SU-DHL-6 (cell line): ENCODE measurements at regions not wholly inside any gene's neighbourhood (a gene's known extent, or its start where the extent isn't known, plus 50 kb on each side); places are given as distances from the start of the nearest gene placed in this dataset.

ENCODE experiments used
- EZH2phosphoT487 ChIP-seq: fragments of 200-600 bp; sonication (generic), shearing (Covaris generic); conservative IDR thresholded peaks from 2 replicates; pipeline ENCODE4 v1.6.1; 2018; ENCODE audit warnings: mild to moderate bottlenecking, antibody characterized with exemption, low read length, moderate library complexity, mixed read lengths
- TF ChIP-seq, protein P1 (sequence below): fragments of 200-600 bp; sonication (generic); IDR thresholded peaks from one replicate; pipeline ENCODE4 v1.5.1; 2017; ENCODE audit warnings: antibody characterized with exemption, mild to moderate bottlenecking, low read length, moderate library complexity; ENCODE audit not compliant: insufficient read depth, poor library complexity, severe bottlenecking

DNA sequence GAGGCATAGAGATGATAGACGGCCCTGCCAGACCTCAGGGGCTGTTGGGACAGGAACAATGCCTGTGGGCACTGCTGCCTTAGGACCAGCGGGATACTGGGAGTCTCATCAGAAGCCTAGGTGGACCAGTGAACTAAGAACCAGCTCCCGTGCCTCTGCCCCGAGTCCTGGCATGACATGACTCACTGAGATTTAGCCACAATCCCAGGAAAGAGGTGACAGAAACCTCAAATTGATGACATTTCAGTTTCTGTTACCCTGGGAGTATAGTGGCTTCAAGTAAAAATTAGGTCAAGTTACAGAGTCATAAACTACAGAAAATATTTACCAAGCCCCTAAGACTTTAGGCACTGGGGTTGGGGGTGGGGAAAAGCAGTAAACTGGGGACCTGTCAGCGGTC, 74.6 kb upstream of the GADD45A start:
- TF ChIP-seq, protein P1, sequence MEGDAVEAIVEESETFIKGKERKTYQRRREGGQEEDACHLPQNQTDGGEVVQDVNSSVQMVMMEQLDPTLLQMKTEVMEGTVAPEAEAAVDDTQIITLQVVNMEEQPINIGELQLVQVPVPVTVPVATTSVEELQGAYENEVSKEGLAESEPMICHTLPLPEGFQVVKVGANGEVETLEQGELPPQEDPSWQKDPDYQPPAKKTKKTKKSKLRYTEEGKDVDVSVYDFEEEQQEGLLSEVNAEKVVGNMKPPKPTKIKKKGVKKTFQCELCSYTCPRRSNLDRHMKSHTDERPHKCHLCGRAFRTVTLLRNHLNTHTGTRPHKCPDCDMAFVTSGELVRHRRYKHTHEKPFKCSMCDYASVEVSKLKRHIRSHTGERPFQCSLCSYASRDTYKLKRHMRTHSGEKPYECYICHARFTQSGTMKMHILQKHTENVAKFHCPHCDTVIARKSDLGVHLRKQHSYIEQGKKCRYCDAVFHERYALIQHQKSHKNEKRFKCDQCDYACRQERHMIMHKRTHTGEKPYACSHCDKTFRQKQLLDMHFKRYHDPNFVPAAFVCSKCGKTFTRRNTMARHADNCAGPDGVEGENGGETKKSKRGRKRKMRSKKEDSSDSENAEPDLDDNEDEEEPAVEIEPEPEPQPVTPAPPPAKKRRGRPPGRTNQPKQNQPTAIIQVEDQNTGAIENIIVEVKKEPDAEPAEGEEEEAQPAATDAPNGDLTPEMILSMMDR: no peak
- no peak for TF ChIP-seq EZH2phosphoT487
